Embryonic facial prominence (tissue), 1 donor: ENCODE measurements at regions not wholly inside any gene's neighbourhood (a gene's known extent, or its start where the extent isn't known, plus 50 kb on each side); places are given as distances from the start of the nearest gene placed in this dataset.
"Not testable (repeated sequence)": the region's sequence is repeated elsewhere in the genome, so short reads cannot be mapped to it uniquely, and the experiment has no call there.

Experiments
- DNase-seq: peaks from one replicate; pipeline ENCODE4 v3.0.0-alpha.2; 2016; ENCODE audit errors: extremely low spot score

DNA sequence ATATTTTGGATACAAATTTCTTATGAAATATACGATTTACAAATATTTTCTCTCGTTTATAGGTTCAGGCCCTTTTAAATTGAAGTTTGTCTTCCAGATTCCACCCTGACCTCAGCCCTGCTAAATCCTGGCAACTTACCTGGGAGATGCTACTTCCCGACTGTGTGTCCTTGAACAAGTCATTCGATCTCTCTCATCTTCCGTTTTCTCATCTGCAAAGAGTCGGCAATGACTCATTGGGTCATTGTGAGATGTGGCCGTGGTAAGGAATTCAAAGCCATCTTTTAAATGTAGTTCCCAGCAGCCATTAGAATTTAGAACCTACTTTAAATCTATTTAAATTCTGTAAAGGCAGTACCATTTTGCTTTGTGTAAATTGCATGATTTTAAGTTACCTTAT is 72.5 kb downstream of the LHX2 start:
- no peak for DNase-seq

DNA sequence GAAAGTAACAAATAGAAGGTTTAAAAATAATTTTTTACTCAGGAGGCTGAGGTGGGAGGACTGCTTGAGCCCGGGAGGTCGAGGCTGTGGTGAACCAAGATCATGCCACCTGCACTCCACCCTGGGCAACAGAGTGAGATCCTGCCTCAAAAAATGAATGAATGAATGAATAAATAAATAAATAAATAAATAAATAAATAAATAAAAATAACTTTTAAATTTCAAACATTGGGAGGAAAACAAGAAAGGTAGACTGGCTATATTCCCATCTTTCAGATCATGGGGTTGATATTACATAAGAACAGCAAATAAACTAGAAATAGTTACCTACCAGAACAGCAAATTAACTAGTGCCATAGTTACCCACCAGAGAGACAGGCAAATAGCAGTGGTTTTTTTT is 75.7 kb downstream of the LHX2 start:
- no peak for DNase-seq

DNA sequence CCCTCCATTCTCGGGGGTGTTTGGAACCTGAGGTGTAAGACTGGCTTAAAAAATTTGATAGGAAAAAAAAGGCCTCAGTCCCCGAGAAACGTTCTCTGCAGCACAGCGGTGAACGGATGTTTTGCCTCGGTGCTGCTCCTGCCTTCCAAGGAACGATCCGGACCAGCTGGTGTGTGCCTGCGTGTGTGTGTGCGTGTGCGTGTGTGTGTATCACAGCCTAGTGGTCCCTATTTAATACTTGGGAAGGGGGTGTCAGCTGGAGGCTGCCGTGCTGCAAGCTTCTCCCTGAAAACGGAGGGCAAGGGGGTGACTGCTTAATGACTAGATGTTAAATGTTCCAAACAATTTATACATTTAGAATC is 76.9 kb downstream of the LHX2 start:
- DNase-seq = no peak

DNA sequence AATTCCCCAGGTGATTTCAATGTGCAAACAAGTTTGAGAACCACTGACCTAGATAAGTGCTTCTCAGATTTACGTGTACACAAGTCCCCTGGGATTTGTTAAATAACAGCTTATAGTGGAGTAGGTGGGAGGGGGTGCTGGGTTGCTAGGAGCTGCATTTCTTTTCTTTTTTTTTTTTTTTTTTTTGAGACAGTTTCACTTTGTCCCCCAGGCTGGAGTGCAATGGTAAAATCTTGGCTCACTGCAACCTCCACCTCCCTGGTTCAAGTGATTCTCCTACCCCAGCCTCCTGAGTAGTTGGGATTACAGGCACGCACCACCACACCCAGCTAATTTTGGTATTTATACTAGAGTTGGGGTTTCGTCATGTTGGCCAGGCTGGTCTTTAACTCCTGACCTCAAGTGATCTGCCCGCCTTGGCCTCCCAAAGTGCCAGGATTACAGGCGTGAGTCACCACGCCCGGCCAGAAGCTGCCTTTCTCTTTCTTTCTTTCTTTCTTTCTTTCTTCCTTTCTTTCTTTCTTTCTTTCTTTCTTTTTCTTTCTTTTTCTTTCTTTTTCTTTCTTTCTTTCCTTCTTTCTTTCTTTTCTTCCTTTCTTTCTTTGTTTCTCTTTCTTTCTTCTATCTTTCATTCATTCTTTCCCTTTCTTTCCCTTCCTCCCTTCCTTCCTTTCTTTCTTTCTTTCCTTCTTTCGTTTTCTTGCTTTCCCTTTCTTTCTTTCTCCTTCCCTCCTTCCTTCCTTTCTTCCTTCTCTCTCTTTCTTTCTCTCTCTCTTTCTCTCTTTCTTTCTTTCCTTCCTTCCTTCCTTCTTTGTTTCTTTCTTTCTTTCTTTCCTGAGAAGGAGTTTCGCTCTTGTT is 78.3 kb downstream of the LHX2 start:
- not testable (repeated sequence) for DNase-seq

DNA sequence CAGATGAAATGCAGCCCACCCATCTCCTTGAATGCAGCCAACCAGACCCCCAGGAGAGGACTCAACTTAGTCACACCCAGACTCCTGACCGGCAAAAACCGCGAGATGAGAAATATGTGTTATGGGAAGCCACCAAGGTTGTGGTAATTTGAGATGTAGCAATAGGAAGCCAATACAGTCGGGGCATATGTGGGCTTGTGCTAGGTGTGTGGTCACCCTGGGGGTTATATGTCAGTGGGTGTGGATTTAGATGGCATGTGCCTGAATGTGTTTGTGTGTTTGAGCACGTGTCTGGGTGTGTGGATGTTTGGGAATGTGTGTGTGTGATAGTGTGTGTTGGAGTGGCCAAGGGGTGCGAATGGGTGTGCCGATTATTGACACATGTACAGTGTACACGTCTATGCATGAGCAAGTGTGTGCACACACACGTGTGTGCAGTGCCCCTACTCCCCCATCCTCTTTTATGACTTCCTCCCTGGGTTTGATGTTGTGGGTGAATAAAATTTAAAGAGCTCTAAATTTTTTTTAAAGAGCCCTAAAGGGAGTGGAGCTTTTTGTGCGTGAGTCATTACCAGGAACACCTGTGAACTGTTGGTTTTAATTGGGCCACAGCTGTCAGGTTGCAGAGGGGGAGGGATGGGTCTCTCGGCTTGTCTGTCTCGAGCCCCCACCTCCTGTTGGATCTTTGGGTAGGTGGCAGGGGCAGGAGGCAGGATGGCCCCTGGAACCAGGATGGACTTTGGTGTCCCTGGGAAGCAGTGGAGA is 86.8 kb downstream of the LHX2 start:
- DNase-seq = no peak

DNA sequence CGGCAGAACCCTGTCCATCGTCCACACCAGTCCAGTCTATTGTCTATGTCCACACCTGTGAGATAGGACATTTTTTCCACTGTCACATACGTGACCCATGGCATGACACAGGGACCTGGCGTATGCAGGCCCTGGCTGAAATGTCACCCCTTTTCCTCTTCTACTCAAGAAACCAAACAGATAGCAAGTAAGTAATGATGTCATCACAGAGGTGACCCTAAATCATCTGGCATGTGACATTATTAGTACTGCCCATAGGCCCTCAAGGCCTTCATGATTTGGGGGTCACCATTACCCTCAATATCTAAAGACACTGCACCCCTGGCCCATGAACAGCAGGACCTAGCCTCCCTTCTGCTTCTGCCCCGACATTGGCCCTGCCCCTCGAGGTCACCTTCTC is 88.3 kb downstream of the LHX2 start:
- DNase-seq = no peak

DNA sequence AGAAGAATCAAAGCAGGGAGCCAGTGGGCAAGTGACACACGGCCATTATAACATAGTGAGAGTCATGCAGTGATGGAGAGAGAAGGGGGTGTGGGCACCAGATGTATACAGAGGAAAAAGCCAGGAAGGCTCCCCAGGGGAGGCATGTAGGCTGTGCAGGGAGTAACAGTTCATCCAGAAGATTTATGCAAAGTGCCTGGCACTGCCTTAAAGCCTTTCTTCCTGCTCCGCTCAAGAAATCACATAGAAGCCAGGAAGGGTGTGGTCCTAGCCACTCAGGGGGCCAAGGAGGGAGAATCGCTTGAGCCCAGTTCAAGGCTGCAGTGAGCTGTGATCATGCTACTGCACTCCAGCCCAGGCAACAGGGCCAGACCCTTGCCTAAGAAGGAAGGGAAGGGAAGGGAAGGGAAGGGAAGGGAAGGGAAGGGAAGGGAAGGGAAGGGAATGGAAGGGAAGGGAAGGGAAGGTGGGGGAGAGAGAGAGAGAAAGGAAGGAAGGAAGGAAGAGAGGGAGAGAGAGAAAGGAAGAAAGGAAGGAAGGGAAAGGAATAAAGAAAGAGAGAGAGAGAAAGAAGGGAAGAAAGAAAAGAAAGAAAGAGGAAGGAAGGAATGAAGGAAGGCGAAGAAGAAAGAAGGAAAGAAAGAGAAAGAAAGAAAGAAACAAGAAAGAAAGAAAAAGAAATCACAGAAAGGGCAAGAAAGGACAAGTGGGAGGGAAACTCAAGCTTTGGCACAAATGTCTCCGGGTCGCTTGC is 89.8 kb downstream of the LHX2 start:
- DNase-seq = no peak

DNA sequence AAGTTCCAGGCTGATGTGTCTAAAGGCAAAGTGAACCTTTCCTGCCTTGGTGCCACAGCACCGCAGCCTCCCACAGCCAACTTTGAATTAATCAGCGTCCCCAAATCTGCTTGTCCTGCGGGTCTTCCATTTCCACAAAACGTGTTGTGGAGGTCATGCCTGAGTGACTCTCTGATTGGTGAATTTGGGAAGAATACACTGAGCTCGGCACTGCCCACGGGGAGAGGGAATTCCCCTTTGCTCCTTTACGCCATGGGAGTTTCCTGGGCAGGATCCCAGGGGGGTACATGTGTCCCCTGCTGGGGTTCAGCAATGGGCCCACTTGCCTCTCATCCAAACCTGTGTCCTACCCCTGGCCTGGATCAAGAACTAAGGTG is 90.4 kb downstream of the LHX2 start:
- DNase-seq = no peak

DNA sequence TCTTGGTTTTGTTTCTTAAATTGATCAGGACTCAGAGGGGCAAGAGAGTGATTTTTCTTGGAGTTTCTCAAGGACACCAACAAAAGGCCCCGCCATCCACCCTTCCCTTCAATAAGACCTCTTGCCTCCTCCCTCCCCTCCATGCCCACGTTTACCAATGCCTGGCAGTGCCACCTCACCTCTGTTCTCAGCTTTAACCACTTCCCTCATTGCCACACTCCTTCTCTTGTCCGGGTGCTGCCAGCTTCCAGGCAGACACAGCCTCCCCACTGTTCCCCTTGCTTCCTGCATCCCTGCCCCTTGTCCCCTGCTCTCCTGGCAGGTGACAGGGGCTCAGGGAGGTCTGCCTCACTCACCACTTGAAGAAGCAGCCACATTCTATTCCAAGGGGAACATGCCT is 90.8 kb downstream of the LHX2 start:
- no peak for DNase-seq

DNA sequence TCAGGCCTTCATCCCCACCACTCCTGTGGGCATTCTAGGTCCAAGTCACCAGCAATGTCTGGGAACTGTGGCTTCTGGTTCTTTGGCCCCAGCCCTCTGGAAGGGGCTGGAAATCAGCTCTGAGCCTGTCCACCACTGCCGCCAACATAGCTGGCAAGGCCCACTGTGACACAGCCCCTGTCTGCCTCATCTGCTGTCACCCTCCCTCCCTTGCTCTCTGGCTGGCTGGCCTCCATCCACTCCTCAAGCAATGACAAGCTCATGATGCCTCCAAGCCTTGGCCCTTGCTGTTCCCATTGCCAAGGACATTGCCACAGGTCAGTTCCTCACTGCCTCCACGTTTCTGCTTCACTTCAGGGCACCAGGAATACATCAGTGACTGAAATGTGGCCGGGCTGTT is 93.7 kb downstream of the LHX2 start:
- no peak for DNase-seq

DNA sequence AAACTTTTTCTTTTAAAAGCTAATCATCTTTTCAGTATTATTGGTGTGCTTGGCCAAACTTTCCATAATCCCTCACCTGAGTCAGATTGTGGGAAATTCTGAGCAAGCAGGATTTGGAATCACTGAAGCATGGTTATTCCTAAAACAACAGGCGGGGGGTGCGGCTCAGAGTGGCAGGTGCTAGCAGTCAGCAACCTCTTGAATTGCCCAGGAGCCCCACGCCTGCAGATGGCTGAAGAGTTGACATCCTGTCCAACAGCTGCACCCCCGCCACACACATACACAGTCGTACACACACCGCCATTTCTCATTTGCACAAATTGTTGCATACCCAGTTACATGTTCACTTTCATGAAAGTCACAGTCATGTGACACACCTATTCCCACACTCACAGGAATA is 96.6 kb downstream of the LHX2 start:
- DNase-seq = no peak

DNA sequence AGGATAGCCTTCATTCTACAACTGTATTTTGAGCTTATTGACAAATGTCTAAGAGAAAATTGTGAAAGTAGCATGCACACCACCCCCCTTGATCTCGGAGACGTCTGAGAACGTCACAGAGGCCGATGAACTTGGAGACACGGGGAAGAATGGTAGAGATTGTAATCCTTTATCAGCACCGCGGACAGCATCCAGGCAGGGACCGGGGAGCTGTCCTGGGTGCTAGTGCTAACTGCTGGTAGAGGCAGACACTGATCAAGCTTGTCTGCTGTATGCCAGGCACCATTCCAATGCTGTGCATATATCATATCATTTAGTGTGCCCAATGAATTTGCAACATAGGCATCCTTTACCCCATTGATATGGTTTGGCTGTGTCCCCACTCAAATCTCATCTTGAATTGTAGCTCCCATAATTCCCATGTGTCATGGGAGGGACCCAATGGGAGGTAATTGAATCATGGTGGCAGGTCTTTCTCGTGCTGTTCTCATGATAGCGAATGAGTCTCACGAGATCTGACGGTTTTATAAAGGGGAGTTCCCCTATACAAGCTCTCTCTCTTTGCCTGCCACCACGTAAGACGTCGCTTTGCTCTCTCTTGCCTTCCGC is 98.8 kb downstream of the LHX2 start:
- peak; percentile 76 for DNase-seq

DNA sequence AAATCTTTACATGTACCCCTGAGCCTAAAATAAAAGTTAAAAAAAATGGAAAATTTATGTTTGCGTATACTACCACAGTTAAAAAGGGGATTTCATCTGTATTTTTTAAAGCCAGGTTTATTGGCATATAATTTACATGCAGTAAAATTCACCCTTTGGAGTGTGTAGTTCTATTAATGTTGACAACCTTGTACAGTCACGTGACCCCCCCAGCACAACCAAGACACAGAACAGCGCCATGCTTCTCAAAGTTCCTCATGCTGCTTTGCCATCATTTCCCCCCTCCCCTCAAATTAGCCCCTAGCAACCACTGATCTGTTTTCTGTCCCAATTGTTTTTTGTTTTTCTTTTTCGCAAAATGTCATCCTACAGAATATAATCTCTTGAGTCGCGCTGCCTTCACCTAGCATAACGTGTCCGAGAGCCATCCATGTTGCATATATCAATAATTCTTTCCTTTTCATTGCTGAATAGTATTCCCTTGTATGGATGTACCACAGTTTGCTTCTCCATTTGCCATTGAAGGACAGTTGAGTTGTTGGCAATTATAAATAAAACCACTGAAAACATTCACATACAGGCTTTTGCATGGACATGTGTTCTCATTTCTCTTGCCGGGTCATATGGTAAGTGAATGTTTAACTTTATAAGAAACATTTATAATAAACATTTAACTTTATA is 105.3 kb downstream of the LHX2 start:
- DNase-seq = no peak

DNA sequence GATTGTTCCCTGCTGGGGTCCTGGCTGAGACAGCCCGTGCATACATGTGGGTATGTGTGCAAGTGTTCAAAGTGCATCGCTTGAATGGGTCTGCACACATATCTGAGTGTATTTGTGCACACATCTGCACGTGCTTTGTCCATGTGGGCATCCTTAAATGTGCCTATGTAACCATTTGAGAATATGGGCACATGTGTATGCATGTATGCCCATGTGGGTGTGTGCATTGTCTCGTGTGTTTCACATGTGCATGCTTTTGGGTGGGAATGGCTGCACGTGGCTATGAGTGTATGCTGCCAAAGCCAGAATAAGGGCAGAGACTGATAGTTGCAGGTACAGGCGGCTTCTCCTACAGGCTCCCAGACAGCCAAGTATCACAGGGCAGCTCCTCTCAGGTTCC is 107.3 kb downstream of the LHX2 start:
- no peak for DNase-seq

DNA sequence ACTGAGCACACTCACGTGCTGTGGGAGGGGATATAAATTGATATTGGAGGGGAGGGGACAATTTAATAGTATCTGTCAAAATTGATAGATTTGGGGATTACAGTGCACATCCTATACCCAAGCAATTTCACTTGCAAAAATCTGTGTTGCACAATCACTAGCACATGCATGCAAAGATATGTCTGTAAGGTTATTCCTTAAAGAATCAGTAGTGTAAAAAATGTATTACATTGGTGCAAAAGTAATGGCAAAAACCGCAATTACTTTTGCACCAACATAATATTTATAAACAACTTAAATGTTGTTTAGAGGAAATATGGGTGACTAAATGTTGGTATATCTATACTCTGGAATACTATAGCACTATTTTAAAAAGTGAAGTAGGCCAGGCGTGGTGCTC is 108.7 kb downstream of the LHX2 start:
- no peak for DNase-seq

DNA sequence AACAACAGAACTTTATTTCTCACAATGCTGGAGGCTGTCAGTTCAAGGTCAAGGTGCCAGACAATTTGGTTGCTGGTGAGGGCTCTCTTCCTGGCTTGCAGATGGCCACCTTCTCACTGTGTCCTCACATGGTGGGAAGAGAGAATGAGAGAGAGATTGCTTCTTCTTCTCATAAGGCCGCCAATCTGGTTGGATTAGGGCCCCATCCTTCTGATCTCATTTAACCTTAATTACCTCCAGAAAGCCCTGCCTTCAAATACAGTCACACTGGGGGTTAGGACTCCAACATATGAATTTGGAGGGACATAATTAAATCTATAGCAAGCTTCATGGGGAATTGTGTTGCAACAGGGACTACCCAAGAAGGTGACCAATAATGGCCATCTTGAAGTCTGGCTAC is 110.2 kb downstream of the LHX2 start:
- DNase-seq = no peak

DNA sequence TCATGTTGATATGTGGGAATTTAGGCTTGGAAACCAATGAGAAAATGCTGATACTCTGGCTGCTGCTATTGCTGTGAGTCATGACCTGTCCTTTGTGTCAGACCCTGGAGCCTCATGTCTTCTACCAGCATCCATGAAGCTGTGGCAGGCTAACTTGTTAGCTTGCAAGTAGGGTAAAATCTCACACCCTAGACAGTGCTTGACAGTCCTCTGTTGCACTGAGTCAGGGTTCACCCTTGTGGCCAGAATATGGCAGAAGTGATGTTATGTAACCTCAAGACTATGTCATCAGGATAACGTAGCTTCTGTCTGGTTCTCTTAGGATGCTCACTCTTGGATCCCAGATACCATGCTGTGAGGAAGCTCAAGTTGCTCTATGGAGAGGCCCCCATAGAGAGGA is 110.8 kb downstream of the LHX2 start:
- no peak for DNase-seq

DNA sequence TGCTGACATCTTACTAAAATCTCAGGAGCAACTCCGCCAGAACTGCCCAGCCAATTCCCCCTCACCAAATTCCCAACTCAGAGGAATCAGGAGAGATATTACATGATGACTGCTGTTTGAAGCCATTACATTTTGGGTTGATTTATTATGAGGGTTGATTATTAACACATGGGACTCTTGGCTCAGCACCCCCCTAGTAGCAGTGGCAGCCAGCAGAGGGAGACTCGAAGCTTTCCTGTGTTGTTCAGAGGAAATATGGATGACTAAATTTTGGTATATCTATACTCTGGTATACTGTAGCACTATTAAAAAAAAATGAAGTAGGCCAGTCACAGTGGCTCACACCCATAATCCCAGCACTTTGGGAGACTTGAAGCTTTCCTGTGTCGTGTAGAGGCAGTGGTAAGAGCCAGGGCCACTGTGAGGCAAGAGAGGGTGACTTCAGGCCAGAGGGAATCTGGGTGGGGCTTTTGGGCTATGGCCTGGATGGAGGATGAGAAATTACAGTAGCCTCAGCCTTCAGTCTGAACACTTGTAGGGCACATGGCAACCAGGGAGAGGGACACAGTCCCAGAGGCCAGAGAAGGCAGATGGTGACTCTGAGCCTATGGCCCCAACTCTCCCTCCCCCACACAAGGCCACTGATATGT is 111.4 kb downstream of the LHX2 start:
- DNase-seq = no peak

DNA sequence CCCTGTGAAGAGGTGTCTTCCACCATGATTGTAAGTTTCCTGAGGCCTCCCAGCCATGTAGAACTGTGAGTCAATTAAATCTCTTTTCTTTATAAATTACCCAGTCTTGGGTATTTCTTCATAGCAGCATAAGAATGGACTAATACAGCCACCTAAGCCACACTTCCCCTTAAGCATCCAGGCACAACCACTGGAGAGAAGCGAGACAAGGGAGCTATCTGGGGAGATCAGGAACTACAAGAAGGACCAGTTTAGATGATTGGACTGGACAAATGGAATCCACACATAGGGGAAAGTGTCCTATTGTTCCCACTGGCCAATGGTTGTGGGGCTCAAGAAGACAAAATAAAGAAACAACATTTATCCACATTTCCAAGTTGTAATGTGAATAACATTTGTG is 112.1 kb downstream of the LHX2 start:
- DNase-seq = not testable (repeated sequence)

DNA sequence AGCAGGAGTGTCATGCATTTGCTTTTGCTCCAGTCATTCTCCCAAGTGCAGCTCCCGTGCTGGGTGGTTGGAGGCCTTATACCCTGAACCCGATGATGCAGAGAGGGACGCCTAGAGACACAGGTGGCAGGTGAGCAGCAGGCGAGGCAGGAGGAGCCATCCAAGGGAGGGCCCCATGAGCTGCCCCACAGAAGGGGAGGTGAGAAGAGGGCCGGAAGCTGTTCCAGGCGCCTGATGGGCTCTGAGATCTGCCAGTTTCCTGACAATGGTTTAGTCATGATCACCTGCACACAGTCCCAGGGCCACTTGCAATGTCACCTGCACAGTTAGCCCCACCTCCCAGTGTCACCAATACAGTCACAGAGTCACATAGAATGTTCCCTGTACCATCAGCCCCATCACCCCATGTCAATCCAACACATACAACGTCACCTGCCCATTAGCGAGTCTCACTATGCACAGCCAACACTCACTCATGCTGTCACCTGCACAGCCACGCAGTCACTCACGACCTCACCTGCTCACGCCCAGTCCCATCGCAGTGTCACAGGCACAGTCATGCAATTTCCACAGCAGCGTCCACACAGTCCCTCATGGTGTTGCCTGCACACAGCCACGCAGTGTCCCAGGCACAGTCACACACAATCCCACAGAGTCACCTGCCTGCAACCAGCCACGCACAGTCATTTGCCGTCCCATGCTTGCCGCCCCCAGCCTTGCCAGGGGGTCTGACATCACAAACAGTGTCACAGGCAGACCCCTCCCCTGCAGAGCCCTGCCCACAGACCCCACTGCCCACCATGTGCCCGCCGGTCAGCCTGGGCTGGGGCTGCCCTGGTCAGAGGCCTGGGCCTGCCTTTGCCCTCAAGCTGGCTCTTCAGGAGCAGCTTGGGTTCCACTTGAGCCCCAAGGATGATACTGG is 113.4 kb downstream of the LHX2 start:
- DNase-seq = no peak
